Loucy (cell line): ENCODE measurements at regions not wholly inside any gene's neighbourhood (a gene's known extent, or its start where the extent isn't known, plus 50 kb on each side); places are given as distances from the start of the nearest gene placed in this dataset.

Source experiments
- H2AFZ ChIP-seq: fragments of 200-600 bp; sonication (generic); 2 replicates; pipeline ENCODE4 v1.6.0; 2016; ENCODE audit warnings: antibody characterized with exemption, mild to moderate bottlenecking, low read length, moderate library complexity
- H3F3A ChIP-seq: fragments of 200-600 bp; 2 replicates; pipeline ENCODE4 v1.6.0; 2016; ENCODE audit warnings: antibody characterized with exemption, low read depth, mild to moderate bottlenecking
- H3K27me3 ChIP-seq: fragments of 200-600 bp; sonication (generic); 2 replicates; pipeline ENCODE4 v1.6.1; 2014; ENCODE audit warnings: low read length, mild to moderate bottlenecking; ENCODE audit not compliant: insufficient read depth, poor library complexity, severe bottlenecking
- H3K36me3 ChIP-seq: fragments of 200-600 bp; sonication (generic); 2 replicates; pipeline ENCODE4 v1.6.1; 2016; ENCODE audit warnings: low read length; ENCODE audit not compliant: insufficient read depth
- H3K4me1 ChIP-seq: fragments of 200-600 bp; sonication (generic); 2 replicates; pipeline ENCODE4 v1.5.1; 2014; ENCODE audit warnings: low read length, mild to moderate bottlenecking; ENCODE audit not compliant: insufficient read depth, poor library complexity, severe bottlenecking
- H3K4me2 ChIP-seq: fragments of 200-600 bp; sonication (generic); 2 replicates; pipeline ENCODE4 v1.6.0; 2014; ENCODE audit warnings: antibody characterized with exemption, low read length, low read depth, mild to moderate bottlenecking; ENCODE audit not compliant: poor library complexity, severe bottlenecking
- H3K4me3 ChIP-seq: fragments of 200-600 bp; sonication (generic); 2 replicates; pipeline ENCODE4 v1.5.1; 2014; ENCODE audit warnings: low read length, mild to moderate bottlenecking, mixed read lengths; ENCODE audit not compliant: poor library complexity, severe bottlenecking
- H3K79me2 ChIP-seq: fragments of 200-600 bp; sonication (generic); 2 replicates; pipeline ENCODE4 v1.6.1; 2014; ENCODE audit warnings: low read length; ENCODE audit not compliant: insufficient read depth
- H3K9ac ChIP-seq: fragments of 200-600 bp; sonication (generic); 2 replicates; pipeline ENCODE4 v1.6.0; 2014; ENCODE audit warnings: mild to moderate bottlenecking, low read depth, low read length, moderate library complexity; ENCODE audit not compliant: poor library complexity, severe bottlenecking
- H3K9me2 ChIP-seq: fragments of 200-600 bp; sonication (generic); replicated peaks from 2 replicates; pipeline ENCODE4 v1.6.1; 2016; ENCODE audit warnings: low read depth, low read length, mixed read lengths
- H3K9me3 ChIP-seq: fragments of 200-600 bp; sonication (generic); 2 replicates; pipeline ENCODE4 v1.6.1; 2014; ENCODE audit warnings: mild to moderate bottlenecking, antibody characterized with exemption, low read length, low read depth; ENCODE audit not compliant: insufficient read depth
- H4K20me1 ChIP-seq: fragments of 200-600 bp; sonication (generic); 2 replicates; pipeline ENCODE4 v1.6.0; 2014; ENCODE audit warnings: antibody characterized with exemption, low read length, mild to moderate bottlenecking; ENCODE audit not compliant: insufficient read depth, poor library complexity, severe bottlenecking
- EZH2phosphoT487 ChIP-seq: fragments of 200-600 bp; IDR thresholded peaks from 2 replicates; pipeline ENCODE4 v1.6.1; 2018; ENCODE audit warnings: antibody characterized with exemption, mild to moderate bottlenecking, moderate library complexity, borderline replicate concordance
- TF ChIP-seq, protein P1 (sequence below): fragments of 200-600 bp; sonication (generic); conservative IDR thresholded peaks from 2 replicates; pipeline ENCODE4 v1.5.1; 2014; ENCODE audit warnings: mild to moderate bottlenecking, antibody characterized with exemption, low read length

DNA sequence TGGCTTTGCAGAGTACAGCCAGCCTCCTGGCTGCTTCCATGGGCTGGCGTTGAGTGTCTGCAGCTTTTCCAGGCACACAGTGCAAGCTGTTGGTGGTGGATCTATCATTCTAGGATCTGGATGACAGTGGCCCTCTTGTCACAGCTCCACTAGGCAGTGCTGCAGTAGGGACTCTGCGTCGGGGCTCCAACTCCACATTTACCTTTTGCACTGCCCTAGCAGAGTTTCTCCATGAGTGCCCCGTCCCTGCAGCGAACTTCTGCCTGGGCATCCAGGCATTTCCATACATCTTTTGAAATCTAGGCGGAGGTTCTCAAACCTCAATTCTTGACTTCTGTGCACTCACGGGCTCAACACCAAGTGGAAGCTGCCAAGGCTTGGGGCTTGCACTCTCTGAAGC, 1697.3 kb upstream of the MIR17HG start:
- Histone ChIP-seq H3K4me2 (no peak overlapping the region), H4K20me1 (no peaks in the 10 kb centered on the region), H3K9me2 (no peaks in the 10 kb centered on the region), H3K9ac (no peak overlapping the region), H3K27me3 (no peaks in the 10 kb centered on the region), H3K36me3 (no peaks in the 10 kb centered on the region), H2AFZ (no peak overlapping the region), H3K9me3 (no peaks in the 10 kb centered on the region), H3F3A (no peaks in the 10 kb centered on the region), H3K79me2 (no peaks in the 10 kb centered on the region), H3K4me3 (no peak overlapping the region), H3K4me1 (no peaks in the 10 kb centered on the region)
- TF ChIP-seq, protein P1, sequence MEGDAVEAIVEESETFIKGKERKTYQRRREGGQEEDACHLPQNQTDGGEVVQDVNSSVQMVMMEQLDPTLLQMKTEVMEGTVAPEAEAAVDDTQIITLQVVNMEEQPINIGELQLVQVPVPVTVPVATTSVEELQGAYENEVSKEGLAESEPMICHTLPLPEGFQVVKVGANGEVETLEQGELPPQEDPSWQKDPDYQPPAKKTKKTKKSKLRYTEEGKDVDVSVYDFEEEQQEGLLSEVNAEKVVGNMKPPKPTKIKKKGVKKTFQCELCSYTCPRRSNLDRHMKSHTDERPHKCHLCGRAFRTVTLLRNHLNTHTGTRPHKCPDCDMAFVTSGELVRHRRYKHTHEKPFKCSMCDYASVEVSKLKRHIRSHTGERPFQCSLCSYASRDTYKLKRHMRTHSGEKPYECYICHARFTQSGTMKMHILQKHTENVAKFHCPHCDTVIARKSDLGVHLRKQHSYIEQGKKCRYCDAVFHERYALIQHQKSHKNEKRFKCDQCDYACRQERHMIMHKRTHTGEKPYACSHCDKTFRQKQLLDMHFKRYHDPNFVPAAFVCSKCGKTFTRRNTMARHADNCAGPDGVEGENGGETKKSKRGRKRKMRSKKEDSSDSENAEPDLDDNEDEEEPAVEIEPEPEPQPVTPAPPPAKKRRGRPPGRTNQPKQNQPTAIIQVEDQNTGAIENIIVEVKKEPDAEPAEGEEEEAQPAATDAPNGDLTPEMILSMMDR, result no peak
- no peak for TF ChIP-seq EZH2phosphoT487

DNA sequence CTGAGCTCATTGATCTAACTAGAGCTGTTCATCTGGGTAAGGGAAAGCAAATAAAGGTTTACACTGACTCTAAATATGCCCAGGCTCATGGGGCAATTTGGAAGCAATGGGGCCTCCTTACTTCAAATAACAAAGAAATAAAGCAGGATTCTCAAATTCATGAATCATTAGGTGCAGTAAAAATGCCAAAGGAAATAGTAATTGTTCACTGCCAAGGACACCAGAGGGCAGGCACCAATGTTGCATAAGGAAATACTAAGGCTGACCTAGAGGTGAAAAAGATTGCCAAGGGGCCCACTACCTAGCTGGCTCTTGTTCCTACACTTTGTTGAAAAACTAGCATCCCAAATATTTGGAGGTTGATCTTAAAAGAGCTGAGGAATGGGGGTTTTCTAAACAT, 1686.7 kb upstream of the MIR17HG start:
- Histone ChIP-seq H3K9ac (no peak overlapping the region), H3K4me2 (no peak overlapping the region), H2AFZ (no peak overlapping the region), H3K4me1 (no peaks in the 10 kb centered on the region), H3F3A (no peaks in the 10 kb centered on the region), H4K20me1 (no peaks in the 10 kb centered on the region), H3K9me3 (no peaks in the 10 kb centered on the region), H3K79me2 (no peaks in the 10 kb centered on the region), H3K27me3 (no peaks in the 10 kb centered on the region), H3K9me2 (no peaks in the 10 kb centered on the region), H3K36me3 (no peaks in the 10 kb centered on the region), H3K4me3 (no peak overlapping the region)
- no peak for TF ChIP-seq EZH2phosphoT487
- TF ChIP-seq, protein P1, result no peak

DNA sequence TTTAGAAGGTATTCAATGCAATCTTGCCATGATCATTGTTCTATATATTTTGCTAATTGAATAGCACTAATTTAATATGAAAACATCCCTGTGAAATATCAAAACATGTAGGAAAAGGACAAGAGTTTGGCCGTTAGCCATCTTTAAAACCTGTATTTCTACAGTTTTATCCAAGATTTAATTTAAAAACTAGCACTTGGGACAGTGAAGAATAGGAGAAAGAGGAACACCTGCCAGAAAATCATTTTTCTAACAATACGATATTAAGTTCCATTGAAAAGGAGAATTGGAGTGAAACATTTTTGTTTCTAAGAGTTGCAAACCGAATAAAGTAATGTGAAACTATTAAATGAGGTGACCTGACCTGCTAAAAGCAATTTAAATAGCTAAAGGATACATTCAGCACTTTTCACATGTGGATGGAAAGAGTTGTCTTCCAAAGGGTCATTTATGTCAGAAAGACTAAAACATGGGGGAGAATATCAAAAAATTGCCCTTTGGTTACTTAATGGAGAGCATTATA, 1673.6 kb upstream of the MIR17HG start:
- Histone ChIP-seq H3K36me3 (no peaks in the 10 kb centered on the region), H3K4me2 (no peak overlapping the region), H3F3A (no peaks in the 10 kb centered on the region), H3K27me3 (no peaks in the 10 kb centered on the region), H3K9me2 (no peaks in the 10 kb centered on the region), H3K9ac (no peak overlapping the region), H3K4me3 (no peak overlapping the region), H3K79me2 (no peaks in the 10 kb centered on the region), H4K20me1 (no peaks in the 10 kb centered on the region), H3K9me3 (no peaks in the 10 kb centered on the region), H2AFZ (no peak overlapping the region), H3K4me1 (no peaks in the 10 kb centered on the region)
- no peak for TF ChIP-seq EZH2phosphoT487
- TF ChIP-seq, protein P1, result no peak
